GM13977 (cell line): ENCODE measurements at regions not wholly inside any gene's neighbourhood (a gene's known extent, or its start where the extent isn't known, plus 50 kb on each side); places are given as distances from the start of the nearest gene placed in this dataset.

Source experiments
- DNase-seq: peaks from one replicate; pipeline ENCODE4 v3.0.0; 2012; ENCODE audit warnings: low spot score
- CTCF ChIP-seq: IDR thresholded peaks from 2 replicates; pipeline ENCODE4 v1.5.1; 2012; ENCODE audit warnings: mild to moderate bottlenecking, control low read depth; ENCODE audit not compliant: insufficient read depth; ENCODE audit errors: extremely low read depth, missing control alignments
- in situ Hi-C: fragments of 300-500 bp; cut with MboI; formaldehyde crosslinking; loops from one replicate; pipeline ENCODE4 v1.12.0; 2022; ENCODE audit warnings: low sequenced_read_pairs, low pct_unique_long_range_greater_than_20kb, mixed read lengths, inconsistent platforms; ENCODE audit not compliant: unreplicated experiment

GRCh38 chr4:71132486-71132885 lies 139.0 kb downstream of the DCK start:
- in situ Hi-C loops: no loop called here
- TF ChIP-seq CTCF: no peak
- DNase-seq: no peak

GRCh38 chr4:71133491-71133890 lies 140.0 kb downstream of the DCK start:
- DNase-seq: no peak
- TF ChIP-seq CTCF: no peak
- in situ Hi-C loops: no loop called here

- no peak for TF ChIP-seq CTCF
- DNase-seq: no peak
- in situ Hi-C loops: no loop called here
Measured at GRCh38 chr4:71136071-71136470, 142.6 kb downstream of the DCK start.

GRCh38 chr4:71138007-71138615 lies 144.7 kb downstream of the DCK start:
- no peak for TF ChIP-seq CTCF
- DNase-seq: no peak
- in situ Hi-C loops: no loop called here

GRCh38 chr4:71140563-71140962 lies 147.1 kb downstream of the DCK start:
- in situ Hi-C loops: no loop called here
- TF ChIP-seq CTCF: no peak
- DNase-seq: no peak

- TF ChIP-seq CTCF: no peak
- in situ Hi-C loops: no loop called here
- DNase-seq: no peak
Measured at GRCh38 chr4:71141125-71141524, 147.7 kb downstream of the DCK start.

- DNase-seq: no peak
- in situ Hi-C loops: no loop called here
- TF ChIP-seq CTCF: no peak
Measured at GRCh38 chr4:71147261-71147660, 153.8 kb downstream of the DCK start.
